ENCODE measurements at regions not wholly inside any gene's neighbourhood (a gene's known extent, or its start where the extent isn't known, plus 50 kb on each side); places are given as distances from the start of the nearest gene placed in this dataset.

DNA sequence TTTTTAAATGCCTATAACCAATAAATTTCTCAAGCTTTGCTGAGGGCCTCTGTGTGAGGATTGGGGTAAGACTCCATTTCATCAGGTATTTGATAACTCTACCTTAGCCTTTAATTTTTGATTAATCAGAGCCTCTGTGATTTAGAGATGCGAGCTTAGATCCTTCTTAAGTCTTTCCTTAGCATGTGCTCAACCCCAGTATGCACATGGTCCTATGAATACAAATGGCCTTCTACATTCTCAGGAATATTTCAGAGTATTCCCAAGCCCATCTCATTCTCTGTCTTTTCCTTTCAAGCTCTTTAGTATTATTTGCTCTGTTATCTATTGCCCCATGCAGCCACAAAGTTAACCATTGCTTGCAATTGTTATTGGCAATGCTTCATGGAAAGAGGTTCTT, 1407.7 kb downstream of the LRFN5 start:
- H3K27ac ChIP-seq: no peak overlapping the region
- no peak overlapping the region for H3K4me2 ChIP-seq
- no peak overlapping the region for H3K4me3 ChIP-seq (IDR thresholded peaks at IDR 0.05; ENCODE audit: insufficient read depth, low read depth, low read length)
- no peaks in the 10 kb centered on the region for H3K27me3 ChIP-seq (ENCODE audit: insufficient read depth, low read depth)
- H3K79me2 ChIP-seq (ENCODE audit: insufficient read depth, low read depth): no peaks in the 10 kb centered on the region
- H2AFZ ChIP-seq (ENCODE audit: low read depth): no peak overlapping the region
- no peaks in the 10 kb centered on the region for H4K20me1 ChIP-seq (ENCODE audit: insufficient read depth)
- no peaks in the 10 kb centered on the region for H3K4me1 ChIP-seq (ENCODE audit: low read depth, poor library complexity, severe bottlenecking)
- TF ChIP-seq CTCF (conservative IDR thresholded peaks at IDR 0.05; ENCODE audit: low read depth, low read length): no peak
- no peak overlapping the region for H3K9ac ChIP-seq
- no peaks in the 10 kb centered on the region for H3K36me3 ChIP-seq (ENCODE audit: insufficient read depth)

DNA sequence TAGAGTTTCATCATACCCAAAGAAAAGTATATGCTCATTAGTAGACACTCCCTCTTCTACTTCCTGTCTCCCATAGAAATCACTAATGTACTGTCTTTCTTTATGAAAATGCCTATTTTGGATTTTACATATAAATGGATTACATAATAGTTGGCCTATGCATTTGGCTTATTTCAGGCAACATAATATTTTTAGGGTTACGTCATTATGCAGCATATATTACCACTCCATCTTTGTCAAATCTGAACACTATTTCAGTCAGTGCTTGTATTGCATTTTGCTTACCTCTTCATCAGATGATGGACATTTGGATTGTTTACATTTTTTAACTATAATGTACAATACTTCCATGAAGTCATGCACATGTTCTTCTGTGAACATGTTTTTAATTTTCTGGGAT, 1406.1 kb downstream of the LRFN5 start:
- no peak overlapping the region for H2AFZ ChIP-seq (ENCODE audit: low read depth)
- no peak overlapping the region for H3K4me3 ChIP-seq (IDR thresholded peaks at IDR 0.05; ENCODE audit: insufficient read depth, low read depth, low read length)
- no peaks in the 10 kb centered on the region for H3K27me3 ChIP-seq (ENCODE audit: insufficient read depth, low read depth)
- no peak for TF ChIP-seq CTCF (conservative IDR thresholded peaks at IDR 0.05; ENCODE audit: low read depth, low read length)
- H3K4me1 ChIP-seq (ENCODE audit: low read depth, poor library complexity, severe bottlenecking): no peaks in the 10 kb centered on the region
- H3K79me2 ChIP-seq (ENCODE audit: insufficient read depth, low read depth): no peaks in the 10 kb centered on the region
- H3K27ac ChIP-seq: no peak overlapping the region
- no peak overlapping the region for H3K9ac ChIP-seq
- H4K20me1 ChIP-seq (ENCODE audit: insufficient read depth): no peaks in the 10 kb centered on the region
- no peak overlapping the region for H3K4me2 ChIP-seq
- H3K36me3 ChIP-seq (ENCODE audit: insufficient read depth): no peaks in the 10 kb centered on the region

GRCh38 chr14:43005807-43006206, 1399.1 kb downstream of the LRFN5 start:
- H3K27me3 ChIP-seq (ENCODE audit: insufficient read depth, low read depth): no peaks in the 10 kb centered on the region
- H3K9ac ChIP-seq: no peak overlapping the region
- H3K79me2 ChIP-seq (ENCODE audit: insufficient read depth, low read depth): no peaks in the 10 kb centered on the region
- no peaks in the 10 kb centered on the region for H3K4me1 ChIP-seq (ENCODE audit: low read depth, poor library complexity, severe bottlenecking)
- no peak overlapping the region for H3K4me2 ChIP-seq
- no peaks in the 10 kb centered on the region for H3K36me3 ChIP-seq (ENCODE audit: insufficient read depth)
- no peaks in the 10 kb centered on the region for H4K20me1 ChIP-seq (ENCODE audit: insufficient read depth)
- no peak overlapping the region for H3K27ac ChIP-seq
- TF ChIP-seq CTCF (conservative IDR thresholded peaks at IDR 0.05; ENCODE audit: low read depth, low read length): 0 out of 2 replicates have a peak, but pooled peaks have one; percentile 18
- no peak overlapping the region for H3K4me3 ChIP-seq (IDR thresholded peaks at IDR 0.05; ENCODE audit: insufficient read depth, low read depth, low read length)
- no peak overlapping the region for H2AFZ ChIP-seq (ENCODE audit: low read depth)

DNA sequence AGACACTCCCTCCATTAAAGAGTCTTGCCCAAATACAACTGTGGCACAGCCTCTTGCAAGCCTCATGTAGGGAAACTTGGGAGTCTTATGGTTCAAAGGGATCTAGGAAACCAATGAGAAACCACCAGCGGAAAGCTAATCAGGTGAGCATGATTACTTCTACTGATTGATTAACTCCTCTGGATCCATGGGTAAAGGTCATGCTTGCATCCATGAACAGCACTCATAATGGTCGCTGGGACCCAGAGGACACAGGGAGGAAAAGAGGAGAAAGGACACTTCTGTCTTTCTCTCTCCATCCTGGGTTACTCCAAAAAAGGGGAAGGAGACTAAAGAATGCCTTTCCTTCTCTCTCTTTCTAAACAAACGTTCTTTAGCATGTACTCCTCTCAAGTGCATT, 1397.2 kb downstream of the LRFN5 start:
- no peaks in the 10 kb centered on the region for H3K27me3 ChIP-seq (ENCODE audit: insufficient read depth, low read depth)
- no peak overlapping the region for H2AFZ ChIP-seq (ENCODE audit: low read depth)
- H3K79me2 ChIP-seq (ENCODE audit: insufficient read depth, low read depth): no peaks in the 10 kb centered on the region
- no peaks in the 10 kb centered on the region for H3K4me1 ChIP-seq (ENCODE audit: low read depth, poor library complexity, severe bottlenecking)
- no peak overlapping the region for H3K4me3 ChIP-seq (IDR thresholded peaks at IDR 0.05; ENCODE audit: insufficient read depth, low read depth, low read length)
- no peak for TF ChIP-seq CTCF (conservative IDR thresholded peaks at IDR 0.05; ENCODE audit: low read depth, low read length)
- H3K4me2 ChIP-seq: no peak overlapping the region
- H4K20me1 ChIP-seq (ENCODE audit: insufficient read depth): no peaks in the 10 kb centered on the region
- no peak overlapping the region for H3K27ac ChIP-seq
- no peak overlapping the region for H3K9ac ChIP-seq
- H3K36me3 ChIP-seq (ENCODE audit: insufficient read depth): no peaks in the 10 kb centered on the region

Measured in KMS-11 (cell line).